Neural cell (in vitro differentiated cells): ENCODE measurements at regions not wholly inside any gene's neighbourhood (a gene's known extent, or its start where the extent isn't known, plus 50 kb on each side); places are given as distances from the start of the nearest gene placed in this dataset.

Source experiments
- H2AFZ ChIP-seq: fragments of 200-600, 300-800 bp; sonication (generic), shearing (Covaris generic); 2 replicates; pipeline ENCODE4 v1.6.0; 2014; ENCODE audit warnings: low read depth, mild to moderate bottlenecking, antibody characterized with exemption, low read length, moderate library complexity
- H3F3A ChIP-seq: fragments of 200-600 bp; shearing (Covaris generic); 2 replicates; pipeline ENCODE4 v1.6.1; 2016; ENCODE audit warnings: mild to moderate bottlenecking, moderate library complexity, mixed read lengths, antibody characterized with exemption, low read length; ENCODE audit not compliant: insufficient read depth, poor library complexity, severe bottlenecking
- H3K27ac ChIP-seq: fragments of 200-600, 300-800 bp; sonication (generic), shearing (Covaris generic); 2 replicates; pipeline ENCODE4 v1.5.1; 2014; ENCODE audit warnings: mild to moderate bottlenecking, low read length, moderate library complexity
- H3K27me3 ChIP-seq: fragments of 300-800, 200-600 bp; sonication (generic), shearing (Covaris generic); 2 replicates; pipeline ENCODE4 v1.6.0; 2014; ENCODE audit warnings: mild to moderate bottlenecking, low read depth, low read length, moderate library complexity; ENCODE audit not compliant: insufficient read depth
- H3K36me3 ChIP-seq: fragments of 300-800, 200-600 bp; sonication (generic), shearing (Covaris generic); 2 replicates; pipeline ENCODE4 v1.5.1; 2014; ENCODE audit warnings: mild to moderate bottlenecking, antibody characterized with exemption, low read length, moderate library complexity; ENCODE audit not compliant: insufficient read depth
- H3K4me2 ChIP-seq: fragments of 300-800, 200-600 bp; sonication (generic), shearing (Covaris generic); 2 replicates; pipeline ENCODE4 v1.6.0; 2014; ENCODE audit warnings: mild to moderate bottlenecking, low read length
- H3K4me3 ChIP-seq: fragments of 300-800, 200-600 bp; sonication (generic), shearing (Covaris generic); 2 replicates; pipeline ENCODE4 v1.5.1; 2014; ENCODE audit warnings: mild to moderate bottlenecking, low read length, moderate library complexity
- H3K79me2 ChIP-seq: fragments of 200-600 bp; shearing (Covaris generic); replicated peaks from 2 replicates; pipeline ENCODE4 v1.6.0; 2014; ENCODE audit warnings: mild to moderate bottlenecking, low read length, moderate library complexity; ENCODE audit not compliant: insufficient read depth
- H3K9ac ChIP-seq: fragments of 300-800, 200-600 bp; sonication (generic), shearing (Covaris generic); 2 replicates; pipeline ENCODE4 v1.6.1; 2016; ENCODE audit warnings: mild to moderate bottlenecking, low read length, mixed read lengths
- H3K9me2 ChIP-seq: fragments of 200-600 bp; shearing (Covaris generic); 2 replicates; pipeline ENCODE4 v1.6.1; 2016; ENCODE audit warnings: mild to moderate bottlenecking, low read length, mixed read lengths; ENCODE audit not compliant: insufficient read depth
- H3K9me3 ChIP-seq: fragments of 200-600, 300-800 bp; sonication (generic), shearing (Covaris generic); 2 replicates; pipeline ENCODE4 v1.6.1; 2016; ENCODE audit warnings: mild to moderate bottlenecking, mixed run types, low read length, moderate library complexity, mixed read lengths
- H4K20me1 ChIP-seq: fragments of 200-600 bp; shearing (Covaris generic); 2 replicates; pipeline ENCODE4 v1.6.1; 2016; ENCODE audit warnings: mild to moderate bottlenecking, mixed run types; ENCODE audit not compliant: insufficient read depth
- CTCF ChIP-seq: fragments of 450-650 bp; IDR thresholded peaks from 2 replicates; pipeline ENCODE4 v1.5.1; 2014; ENCODE audit warnings: antibody characterized with exemption, mild to moderate bottlenecking, moderate library complexity; ENCODE audit not compliant: poor library complexity, severe bottlenecking
- EP300 ChIP-seq: fragments of 450-650 bp; conservative IDR thresholded peaks from 2 replicates; pipeline ENCODE4 v1.6.1; 2014; ENCODE audit warnings: antibody characterized with exemption, mild to moderate bottlenecking, moderate library complexity; ENCODE audit not compliant: poor library complexity, severe bottlenecking
- EZH2 ChIP-seq: fragments of 200-600, 300-800 bp; shearing (Covaris generic), sonication (generic); IDR thresholded peaks from 2 replicates; pipeline ENCODE4 v1.6.1; 2014; ENCODE audit warnings: antibody characterized with exemption, low read length, borderline replicate concordance, mild to moderate bottlenecking; ENCODE audit not compliant: insufficient read depth, poor library complexity, severe bottlenecking
- MXI1 ChIP-seq: fragments of 450-650 bp; conservative IDR thresholded peaks from 2 replicates; pipeline ENCODE4 v1.6.1; 2014; ENCODE audit warnings: antibody characterized with exemption, mild to moderate bottlenecking; ENCODE audit not compliant: poor library complexity, severe bottlenecking
- POLR2AphosphoS5 ChIP-seq: IDR thresholded peaks from 2 replicates; pipeline ENCODE4 v1.6.1; 2012
- RAD21 ChIP-seq: fragments of 450-650 bp; conservative IDR thresholded peaks from 2 replicates; pipeline ENCODE4 v1.6.1; 2014; ENCODE audit warnings: antibody characterized with exemption, mild to moderate bottlenecking, moderate library complexity
- SMC3 ChIP-seq: fragments of 450-650 bp; conservative IDR thresholded peaks from 2 replicates; pipeline ENCODE4 v1.6.1; 2014; ENCODE audit warnings: antibody characterized with exemption, mild to moderate bottlenecking, moderate library complexity; ENCODE audit not compliant: poor library complexity
- TAF1 ChIP-seq: IDR thresholded peaks from 2 replicates; pipeline ENCODE4 v1.6.1; 2012; ENCODE audit warnings: low read depth
- TF ChIP-seq, protein P1 (sequence below): IDR thresholded peaks from 2 replicates; pipeline ENCODE4 v1.6.1; 2012; ENCODE audit warnings: borderline replicate concordance

- H3K36me3 ChIP-seq: no peaks in the 10 kb centered on the region
- no peak overlapping the region for H3K27ac ChIP-seq
- no peaks in the 10 kb centered on the region for H3K79me2 ChIP-seq
- H4K20me1 ChIP-seq: no peaks in the 10 kb centered on the region
- no peaks in the 10 kb centered on the region for H3K9me2 ChIP-seq
- no peak overlapping the region for H3K4me3 ChIP-seq
- H2AFZ ChIP-seq: no peak overlapping the region
- H3F3A ChIP-seq: no peaks in the 10 kb centered on the region
- H3K9me3 ChIP-seq: no peaks in the 10 kb centered on the region
- no peak overlapping the region for H3K4me2 ChIP-seq
- no peak overlapping the region for H3K9ac ChIP-seq
- TF ChIP-seq, protein P1, sequence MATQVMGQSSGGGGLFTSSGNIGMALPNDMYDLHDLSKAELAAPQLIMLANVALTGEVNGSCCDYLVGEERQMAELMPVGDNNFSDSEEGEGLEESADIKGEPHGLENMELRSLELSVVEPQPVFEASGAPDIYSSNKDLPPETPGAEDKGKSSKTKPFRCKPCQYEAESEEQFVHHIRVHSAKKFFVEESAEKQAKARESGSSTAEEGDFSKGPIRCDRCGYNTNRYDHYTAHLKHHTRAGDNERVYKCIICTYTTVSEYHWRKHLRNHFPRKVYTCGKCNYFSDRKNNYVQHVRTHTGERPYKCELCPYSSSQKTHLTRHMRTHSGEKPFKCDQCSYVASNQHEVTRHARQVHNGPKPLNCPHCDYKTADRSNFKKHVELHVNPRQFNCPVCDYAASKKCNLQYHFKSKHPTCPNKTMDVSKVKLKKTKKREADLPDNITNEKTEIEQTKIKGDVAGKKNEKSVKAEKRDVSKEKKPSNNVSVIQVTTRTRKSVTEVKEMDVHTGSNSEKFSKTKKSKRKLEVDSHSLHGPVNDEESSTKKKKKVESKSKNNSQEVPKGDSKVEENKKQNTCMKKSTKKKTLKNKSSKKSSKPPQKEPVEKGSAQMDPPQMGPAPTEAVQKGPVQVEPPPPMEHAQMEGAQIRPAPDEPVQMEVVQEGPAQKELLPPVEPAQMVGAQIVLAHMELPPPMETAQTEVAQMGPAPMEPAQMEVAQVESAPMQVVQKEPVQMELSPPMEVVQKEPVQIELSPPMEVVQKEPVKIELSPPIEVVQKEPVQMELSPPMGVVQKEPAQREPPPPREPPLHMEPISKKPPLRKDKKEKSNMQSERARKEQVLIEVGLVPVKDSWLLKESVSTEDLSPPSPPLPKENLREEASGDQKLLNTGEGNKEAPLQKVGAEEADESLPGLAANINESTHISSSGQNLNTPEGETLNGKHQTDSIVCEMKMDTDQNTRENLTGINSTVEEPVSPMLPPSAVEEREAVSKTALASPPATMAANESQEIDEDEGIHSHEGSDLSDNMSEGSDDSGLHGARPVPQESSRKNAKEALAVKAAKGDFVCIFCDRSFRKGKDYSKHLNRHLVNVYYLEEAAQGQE: no peak
- no peak for TF ChIP-seq TAF1
- no peak for TF ChIP-seq EP300
- no peak for TF ChIP-seq MXI1
- no peak for TF ChIP-seq RAD21
- TF ChIP-seq EZH2: no peak
- no peak for TF ChIP-seq POLR2AphosphoS5
- TF ChIP-seq SMC3: no peak
- TF ChIP-seq CTCF: no peak
- no peaks in the 10 kb centered on the region for H3K27me3 ChIP-seq
Measured at GRCh38 chr20:55678126-55678525, 327.2 kb downstream of the CBLN4 start.

GRCh38 chr20:55677011-55677410, 328.3 kb downstream of the CBLN4 start:
- H3K27me3 ChIP-seq: no peaks in the 10 kb centered on the region
- no peaks in the 10 kb centered on the region for H4K20me1 ChIP-seq
- no peaks in the 10 kb centered on the region for H3K79me2 ChIP-seq
- H2AFZ ChIP-seq: no peak overlapping the region
- no peaks in the 10 kb centered on the region for H3K36me3 ChIP-seq
- no peaks in the 10 kb centered on the region for H3K9me2 ChIP-seq
- H3K27ac ChIP-seq: no peak overlapping the region
- TF ChIP-seq POLR2AphosphoS5: no peak
- TF ChIP-seq EP300: no peak
- TF ChIP-seq RAD21: no peak
- TF ChIP-seq MXI1: no peak
- no peak for TF ChIP-seq SMC3
- TF ChIP-seq, protein P1: no peak
- TF ChIP-seq CTCF: no peak
- TF ChIP-seq TAF1: no peak
- TF ChIP-seq EZH2: no peak
- H3K4me3 ChIP-seq: no peak overlapping the region
- H3K9me3 ChIP-seq: no peaks in the 10 kb centered on the region
- H3F3A ChIP-seq: no peaks in the 10 kb centered on the region
- no peak overlapping the region for H3K4me2 ChIP-seq
- H3K9ac ChIP-seq: no peak overlapping the region
